HG02798 (cell line): ENCODE measurements at regions not wholly inside any gene's neighbourhood (a gene's known extent, or its start where the extent isn't known, plus 50 kb on each side); places are given as distances from the start of the nearest gene placed in this dataset.

Experiments
- ATAC-seq: cut with Tn5 transposase; IDR thresholded peaks from one replicate; pipeline ENCODE4 v1.9.1; 2021; ENCODE audit warnings: mild to moderate bottlenecking; ENCODE audit not compliant: unreplicated experiment, poor library complexity

DNA sequence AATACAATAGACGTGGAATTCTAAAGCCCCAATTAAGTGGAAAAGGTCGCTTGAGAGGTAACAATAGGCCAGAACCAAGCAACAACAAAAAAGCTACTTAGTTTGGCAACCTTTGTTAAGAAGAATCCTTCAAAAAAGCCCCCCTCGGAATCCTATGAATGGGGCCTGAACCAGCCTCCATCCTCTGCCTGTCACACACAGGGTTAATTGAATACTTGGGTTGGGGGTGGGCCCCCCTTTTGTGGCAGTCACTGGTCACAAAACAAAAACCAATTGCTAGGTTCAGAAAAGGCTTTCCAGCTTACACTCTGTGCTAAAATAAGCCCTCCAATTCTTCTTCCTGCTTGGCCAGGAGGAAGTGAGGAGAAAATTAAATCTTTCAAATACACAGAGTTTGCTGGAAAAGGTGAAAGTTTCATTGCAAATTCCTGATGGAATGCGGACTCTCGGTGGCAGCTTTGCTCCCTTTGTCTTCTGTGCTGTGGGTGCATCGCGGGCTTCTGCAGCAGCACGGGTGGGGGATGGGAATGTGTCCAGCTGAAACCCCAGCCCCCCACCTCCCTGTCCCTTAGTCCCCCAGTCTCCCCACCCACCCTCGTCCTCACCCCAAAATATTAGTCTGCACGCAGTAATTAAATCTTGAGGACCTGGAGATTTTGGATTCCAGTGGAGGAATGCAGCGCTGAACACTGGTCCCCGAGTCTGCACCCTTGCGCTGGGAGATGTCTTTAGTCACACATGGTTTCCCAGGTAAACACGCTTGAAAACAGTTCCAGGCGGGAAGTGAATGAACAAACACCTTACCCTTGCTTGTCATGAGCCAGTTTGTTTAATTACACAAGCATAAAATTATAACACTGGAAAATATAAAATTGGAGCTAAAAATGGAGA lies 254.3 kb downstream of the SOX11 start:
- no peak for ATAC-seq

DNA sequence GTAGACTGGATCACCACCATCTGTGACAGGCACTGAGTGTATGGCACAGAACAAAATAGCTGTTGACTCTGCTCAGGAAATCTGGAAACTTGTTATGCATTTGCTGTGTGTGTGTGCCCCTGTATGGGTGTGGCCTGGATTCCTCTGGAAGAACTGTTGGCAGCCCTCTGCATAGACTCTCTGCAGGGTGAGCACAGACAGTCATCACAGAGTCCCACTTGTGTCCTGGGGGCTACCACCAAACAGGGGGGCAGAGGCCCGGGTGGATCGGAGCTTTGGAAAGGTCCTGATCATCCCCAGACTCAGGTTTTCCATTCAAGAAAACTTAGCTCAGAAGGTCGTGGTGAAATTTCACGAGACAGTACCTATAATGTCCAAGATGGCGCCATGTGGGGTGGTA lies 258.6 kb downstream of the SOX11 start:
- no peak for ATAC-seq

DNA sequence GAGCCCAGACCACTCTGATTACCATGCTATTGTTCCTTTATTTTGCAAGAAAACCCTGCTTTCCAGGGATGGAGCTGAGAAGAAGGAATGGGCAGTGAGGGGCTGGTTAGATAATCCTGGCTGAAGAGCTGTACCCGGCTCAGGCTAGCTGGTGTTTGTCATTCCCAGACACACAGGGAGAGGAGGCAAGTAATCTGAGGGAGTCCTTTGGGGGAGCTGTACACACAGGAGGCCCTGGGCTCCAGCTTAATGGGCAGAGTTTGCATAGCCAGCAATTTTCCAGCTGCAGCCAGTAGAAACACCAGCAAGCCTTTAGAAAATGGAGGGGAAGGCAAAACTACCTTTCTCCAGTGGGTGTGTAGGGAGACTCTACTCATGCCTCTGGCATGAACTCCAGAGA lies 259.3 kb downstream of the SOX11 start:
- no peak for ATAC-seq

DNA sequence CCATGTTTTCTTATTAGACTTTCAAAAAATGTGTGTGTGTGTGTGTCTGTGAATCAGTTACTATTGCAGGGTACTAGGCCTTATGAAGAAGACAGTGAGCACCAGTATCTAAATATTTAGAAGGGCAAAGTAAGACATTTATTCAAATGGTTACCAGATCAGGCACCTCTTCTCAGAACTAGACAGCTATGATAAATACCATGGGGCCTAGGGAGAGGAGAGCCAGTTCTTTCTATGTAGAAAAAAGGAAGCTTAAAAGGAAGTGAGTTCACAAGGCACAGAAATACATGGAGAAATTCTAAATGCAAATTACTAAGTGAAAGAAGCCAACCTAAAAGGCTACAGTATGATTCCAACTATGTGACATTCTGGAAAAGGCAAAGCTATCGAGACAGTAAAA lies 261.3 kb downstream of the SOX11 start:
- no peak for ATAC-seq

DNA sequence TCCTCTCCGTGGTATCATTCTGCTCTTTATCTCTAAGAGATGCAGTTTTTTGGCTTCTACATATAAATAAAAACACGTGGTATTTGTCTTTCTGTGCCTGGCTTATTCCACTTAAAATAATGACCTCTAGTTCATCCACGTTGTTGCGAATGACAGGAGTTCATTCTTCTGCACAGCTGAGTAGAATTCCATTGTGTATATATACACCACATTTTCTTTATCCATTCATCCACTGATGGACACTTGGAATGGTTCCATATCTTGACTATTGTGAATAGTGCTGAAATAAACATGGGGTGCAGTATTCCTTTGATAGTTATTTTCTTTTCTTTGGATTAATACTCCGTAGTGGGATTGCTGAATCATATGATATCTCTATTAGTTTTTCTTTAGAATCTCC lies 262.3 kb downstream of the SOX11 start:
- no peak for ATAC-seq

DNA sequence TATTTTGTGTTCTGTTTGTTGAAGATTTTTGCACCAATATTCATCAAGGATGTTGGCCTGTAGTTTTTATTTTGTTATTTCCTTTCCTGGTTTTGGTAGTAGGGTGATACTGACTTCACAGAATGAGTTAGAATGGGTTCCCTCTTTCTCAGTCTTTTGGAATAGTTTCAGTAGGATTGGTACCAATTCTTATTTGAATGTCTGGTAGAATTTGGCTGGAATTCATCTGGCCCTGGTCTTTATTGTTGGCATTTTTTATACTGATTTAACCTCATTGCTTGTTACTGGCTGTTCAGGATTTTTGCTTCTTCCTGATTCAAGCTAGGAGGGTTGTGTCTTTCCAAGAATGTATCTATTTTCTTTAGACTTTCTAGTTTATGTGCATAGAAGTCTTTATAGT lies 263.7 kb downstream of the SOX11 start:
- ATAC-seq, result no peak

DNA sequence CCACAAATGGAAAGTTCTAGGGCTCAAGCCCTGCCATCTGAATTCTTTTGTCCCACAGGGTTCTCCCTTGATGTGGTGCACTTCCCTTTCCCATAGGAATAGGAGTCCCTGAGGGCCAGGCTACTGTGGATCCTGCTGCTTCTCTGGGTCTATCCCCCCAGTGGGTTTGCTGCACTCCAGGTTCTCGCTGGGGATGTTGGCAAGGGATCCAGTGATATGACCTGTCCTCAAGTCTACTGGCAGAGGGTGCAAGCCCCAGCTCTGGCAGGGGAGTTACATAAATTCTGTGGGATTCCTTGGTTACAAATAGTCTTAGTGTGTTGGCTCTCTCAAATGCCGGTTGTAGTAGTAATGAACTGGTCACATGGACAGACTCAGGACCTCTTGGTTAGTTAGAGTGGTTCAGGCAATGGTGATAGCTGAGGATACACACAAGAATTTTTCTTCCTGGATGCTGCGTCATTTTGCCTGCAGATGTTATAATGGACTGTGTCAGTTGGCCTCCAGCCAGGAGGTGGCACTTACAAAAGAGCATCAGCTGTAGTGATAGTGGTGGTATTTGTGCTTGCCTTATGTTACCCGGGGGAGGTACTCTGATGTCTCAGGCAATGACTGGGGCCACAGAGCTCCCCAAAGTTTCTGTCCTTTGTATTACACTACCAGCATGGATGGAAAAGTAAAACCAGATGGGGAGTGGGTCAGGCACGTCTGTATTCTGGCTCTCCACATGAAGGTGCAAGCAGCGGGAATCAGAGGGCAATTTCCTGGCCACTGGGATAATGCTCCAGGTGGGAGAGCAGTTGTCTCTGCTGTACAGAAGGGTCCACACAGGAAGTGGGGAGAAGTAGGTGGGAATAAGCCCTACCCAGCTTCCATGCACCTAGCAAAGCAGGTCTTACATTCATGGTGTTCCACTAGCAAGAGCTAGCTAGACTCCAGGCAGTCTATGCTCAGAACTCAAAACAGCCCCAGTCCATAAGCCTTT lies 267.9 kb downstream of the SOX11 start:
- no peak for ATAC-seq

DNA sequence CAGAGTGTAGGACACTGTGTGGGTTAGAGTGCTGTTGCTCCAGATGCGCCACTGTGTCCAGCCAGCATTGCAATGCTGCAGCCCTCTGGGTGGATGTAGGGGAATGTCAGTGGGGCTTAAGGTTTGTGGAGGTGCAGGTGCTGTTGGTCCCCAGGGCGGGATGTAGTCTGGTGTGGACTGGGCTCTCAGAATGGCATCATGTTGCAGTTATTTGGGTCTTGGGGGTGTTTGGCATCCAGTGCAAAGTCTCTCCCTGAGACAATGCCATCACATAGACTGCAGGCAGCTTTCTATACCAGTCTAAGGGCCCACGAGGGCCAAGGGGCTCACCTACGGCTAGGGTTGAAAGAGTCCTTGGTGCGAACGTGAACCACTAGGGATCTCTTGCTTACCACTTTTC lies 275.3 kb downstream of the SOX11 start:
- no peak for ATAC-seq

DNA sequence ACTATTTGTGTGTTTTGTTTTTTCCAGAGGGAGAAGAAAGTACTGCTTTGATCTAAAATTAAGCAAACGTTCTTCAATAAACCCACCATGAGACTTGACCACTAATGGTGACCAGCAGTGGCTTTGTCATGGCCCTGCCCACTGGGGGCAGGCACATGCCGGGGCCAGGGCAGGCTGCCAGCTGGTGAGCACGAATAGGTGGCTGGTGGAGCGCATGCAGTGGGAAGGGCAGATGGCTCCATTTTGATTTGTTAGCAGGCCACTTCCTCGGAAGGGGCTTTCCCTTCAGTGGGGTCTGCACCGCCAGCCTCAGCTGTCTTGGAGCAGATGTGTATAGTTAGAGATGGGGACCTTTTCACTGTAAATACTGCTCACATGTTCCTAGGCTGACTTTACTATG lies 277.1 kb downstream of the SOX11 start:
- no peak for ATAC-seq

DNA sequence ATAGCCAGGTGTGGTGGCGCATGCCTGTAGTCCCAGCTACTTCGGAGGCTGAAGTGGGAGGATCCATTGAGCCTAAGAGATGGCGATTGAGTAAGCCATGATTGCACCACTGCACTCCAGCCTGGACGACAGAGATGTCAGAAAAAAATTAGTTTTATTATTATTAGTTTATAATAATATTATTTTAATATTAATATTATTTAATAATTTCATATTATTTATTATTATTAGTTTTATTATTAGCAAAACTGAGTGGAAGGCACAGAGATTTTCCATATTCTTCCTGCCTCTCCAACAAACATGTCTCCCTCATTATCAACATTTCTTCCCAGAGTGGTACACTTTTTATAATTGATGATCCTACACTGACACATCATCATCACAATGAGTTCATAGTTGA lies 278.2 kb downstream of the SOX11 start:
- no peak for ATAC-seq

DNA sequence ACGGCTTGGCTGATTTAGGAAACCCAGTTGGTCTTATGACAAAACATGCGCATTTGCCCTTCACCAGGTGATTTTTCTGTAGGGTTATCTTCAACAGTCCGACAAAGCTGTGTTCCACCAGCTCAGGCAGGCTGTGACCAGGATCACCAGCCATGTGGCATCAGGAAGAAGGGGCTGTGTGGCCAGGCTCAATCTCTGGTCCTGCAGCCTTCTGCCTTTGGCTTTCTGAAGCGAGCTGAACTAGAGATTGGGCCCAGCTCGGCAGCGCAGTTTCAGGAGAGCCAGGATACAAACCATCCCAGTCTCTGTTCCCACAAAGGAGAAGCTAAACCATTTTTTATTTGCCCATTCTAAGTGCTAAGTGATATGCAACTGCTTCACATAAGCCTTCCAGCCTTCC lies 282.3 kb downstream of the SOX11 start:
- no peak for ATAC-seq

DNA sequence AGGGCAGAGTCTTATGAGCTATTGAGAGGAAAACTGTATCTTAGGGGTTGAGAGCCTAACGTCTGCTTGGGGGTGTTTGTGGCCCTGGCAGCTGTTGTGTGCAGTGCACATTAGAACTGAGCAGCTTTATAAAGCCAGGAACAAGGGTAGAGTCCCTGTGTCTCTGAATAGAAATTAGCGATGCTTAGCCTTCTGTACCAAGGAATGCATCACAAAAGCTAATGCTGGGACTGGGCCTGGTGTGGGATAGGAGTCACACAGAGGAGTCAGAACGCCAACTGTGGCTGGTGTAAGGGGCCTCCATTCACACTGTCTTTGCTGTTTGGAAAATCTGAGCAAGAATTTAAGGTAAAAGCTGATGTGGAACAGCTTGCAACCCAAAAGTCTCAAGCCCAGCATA lies 283.2 kb downstream of the SOX11 start:
- no peak for ATAC-seq

DNA sequence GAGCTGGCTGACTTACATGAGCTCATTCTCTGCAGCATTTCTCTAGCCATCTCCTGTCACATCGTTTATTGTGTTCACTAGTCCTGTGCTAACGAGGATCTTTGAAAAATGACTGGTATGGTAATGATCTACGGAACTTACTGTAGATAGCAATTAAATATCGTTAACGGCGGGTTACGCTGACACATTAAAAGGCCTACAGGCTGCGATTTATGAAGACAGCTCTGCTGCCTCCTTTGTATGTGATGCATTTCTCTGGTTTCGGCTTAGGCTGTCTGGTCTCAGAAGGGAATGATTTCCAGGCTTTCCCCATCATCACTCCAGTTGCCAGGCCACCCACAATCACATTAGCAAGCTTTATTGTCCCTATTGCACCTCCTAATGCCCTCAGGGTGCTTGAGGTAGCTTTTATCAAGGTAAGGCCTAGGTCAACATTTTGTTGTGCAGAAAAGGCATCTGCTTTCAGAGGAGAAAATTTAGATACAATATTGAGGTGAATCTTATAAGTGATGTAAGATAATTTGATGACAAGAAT lies 284.4 kb downstream of the SOX11 start:
- no peak for ATAC-seq

DNA sequence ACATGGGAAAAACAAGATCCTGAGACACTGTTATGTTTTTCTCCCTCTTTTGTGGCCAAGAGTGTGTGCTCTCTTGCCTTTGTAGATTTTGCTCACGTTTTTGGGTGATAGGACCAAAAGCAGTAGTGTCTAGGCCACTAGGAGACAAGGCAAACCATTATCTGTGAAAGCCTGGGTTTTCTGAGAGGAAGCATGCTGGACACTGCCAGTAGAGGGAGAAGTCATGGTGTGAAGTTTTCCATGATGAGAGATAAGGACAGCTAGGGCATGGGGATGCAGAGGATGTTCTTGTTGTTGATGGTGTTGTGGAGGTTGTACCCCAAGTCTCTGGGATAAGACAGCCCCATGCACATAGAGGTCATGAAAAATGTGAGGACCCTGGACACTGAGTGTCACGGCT lies 285.3 kb downstream of the SOX11 start:
- ATAC-seq, result no peak

DNA sequence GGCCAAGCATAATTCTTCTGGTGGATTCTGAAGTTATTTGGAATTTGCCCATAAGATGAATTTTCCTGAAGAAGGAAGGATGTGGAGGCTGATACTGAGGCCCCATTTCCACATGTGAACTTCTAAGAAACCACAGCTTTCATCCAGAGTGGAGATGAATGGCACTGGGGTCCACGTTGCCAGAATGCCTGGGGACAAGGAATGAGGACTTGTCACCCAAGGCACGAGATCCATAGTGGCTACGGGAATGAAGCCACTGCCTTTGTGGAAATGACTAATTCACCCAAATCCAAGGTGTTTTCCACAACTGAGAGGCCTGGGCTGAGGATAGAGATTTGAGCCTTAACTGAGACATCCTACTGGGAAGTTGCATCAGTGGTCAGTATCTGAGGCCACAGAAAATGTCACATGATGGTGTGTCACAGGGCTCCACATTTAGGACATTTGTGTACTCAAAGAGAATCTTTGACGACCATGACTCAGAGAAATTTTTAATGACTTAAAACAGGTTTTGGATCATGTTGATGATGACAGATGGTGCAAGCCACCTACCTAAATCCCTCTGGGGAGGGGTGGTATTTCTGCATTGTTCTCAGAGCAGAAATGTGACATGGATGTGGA lies 286.1 kb downstream of the SOX11 start:
- no peak for ATAC-seq

DNA sequence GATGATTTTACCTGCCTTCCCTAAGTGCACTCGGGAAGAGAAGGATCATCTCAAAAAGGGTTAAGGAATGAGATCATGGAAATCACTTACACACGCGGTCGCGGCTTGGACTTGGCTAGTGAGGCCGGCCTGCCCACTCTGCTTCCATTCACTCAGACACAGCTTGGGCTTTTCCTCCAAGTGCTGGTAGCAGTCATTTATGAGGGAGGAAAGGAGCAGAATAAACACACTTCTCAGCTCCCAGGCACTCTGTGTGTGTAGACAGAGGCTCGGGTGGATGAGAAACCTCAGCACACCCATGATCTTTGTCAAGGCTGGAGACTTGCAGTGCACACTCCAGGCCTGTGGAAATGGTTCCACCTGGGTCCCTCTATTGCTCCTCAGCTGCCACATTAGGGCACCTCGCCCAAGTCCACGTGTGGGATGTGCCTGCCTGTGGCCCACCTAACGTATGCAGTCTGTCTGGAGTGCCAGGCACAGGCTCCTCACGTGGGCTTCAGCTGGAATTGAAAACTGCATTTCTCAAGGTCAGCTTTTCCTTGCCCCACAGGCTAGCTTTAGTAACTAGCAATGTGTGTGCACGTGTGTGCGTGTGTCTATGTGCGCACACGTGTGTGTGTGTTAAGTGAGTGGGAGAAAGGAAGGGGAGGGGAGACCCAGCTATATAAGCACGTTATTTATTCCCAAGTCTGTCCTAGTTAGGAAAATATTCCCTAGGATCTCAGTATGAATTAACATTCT lies 288.4 kb downstream of the SOX11 start:
- no peak for ATAC-seq

DNA sequence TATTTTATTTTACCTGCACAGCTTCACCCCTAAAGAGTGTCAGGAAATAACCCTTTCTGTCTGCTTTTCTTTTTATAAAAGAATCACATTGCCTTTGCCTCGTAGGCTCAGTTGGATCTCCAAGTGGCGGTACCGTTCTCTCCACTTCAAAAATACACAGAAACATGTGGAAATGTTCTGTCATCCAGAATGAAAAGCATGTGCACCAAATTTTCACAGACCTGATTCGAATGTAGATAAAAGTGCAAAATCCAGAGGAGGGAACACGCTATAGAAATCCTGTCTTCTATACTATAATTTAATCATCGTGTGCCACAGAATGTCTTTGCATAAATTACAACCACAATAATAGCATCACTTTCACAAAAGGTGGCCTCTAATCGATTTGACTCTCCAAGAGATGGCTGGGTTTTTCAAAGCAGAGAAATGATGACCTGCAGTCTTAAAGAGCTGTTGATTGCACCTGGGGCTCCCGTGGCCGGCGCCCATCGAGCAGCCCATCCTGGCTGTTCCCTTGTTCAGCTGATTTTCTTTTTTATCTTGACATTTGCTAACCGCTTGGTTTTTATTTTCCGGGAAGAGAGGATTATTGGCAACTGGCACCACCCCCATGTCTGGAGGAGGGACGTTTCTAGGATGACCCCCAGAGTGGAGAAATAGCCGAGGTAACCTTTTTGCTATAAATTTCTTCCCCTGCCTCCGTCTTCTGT lies 290.2 kb downstream of the SOX11 start:
- no peak for ATAC-seq

DNA sequence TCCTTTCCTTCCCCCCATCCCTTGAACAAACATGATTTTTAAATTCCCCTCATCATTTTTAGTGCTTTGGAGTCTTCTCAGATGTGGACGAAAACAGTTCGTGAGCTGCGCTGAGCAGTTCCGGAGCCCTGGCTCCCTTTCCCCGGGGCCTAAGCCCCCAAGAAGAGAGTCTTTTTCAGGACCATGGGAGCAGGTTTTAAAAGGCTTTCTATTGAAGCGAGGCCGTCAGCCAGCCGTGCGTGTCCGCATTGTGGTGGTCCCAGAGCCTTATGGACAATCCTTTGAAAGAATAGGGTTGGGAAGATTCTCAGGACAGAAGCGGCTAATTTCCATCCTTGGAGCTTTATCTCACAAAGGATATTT lies 290.7 kb downstream of the SOX11 start:
- no peak for ATAC-seq

DNA sequence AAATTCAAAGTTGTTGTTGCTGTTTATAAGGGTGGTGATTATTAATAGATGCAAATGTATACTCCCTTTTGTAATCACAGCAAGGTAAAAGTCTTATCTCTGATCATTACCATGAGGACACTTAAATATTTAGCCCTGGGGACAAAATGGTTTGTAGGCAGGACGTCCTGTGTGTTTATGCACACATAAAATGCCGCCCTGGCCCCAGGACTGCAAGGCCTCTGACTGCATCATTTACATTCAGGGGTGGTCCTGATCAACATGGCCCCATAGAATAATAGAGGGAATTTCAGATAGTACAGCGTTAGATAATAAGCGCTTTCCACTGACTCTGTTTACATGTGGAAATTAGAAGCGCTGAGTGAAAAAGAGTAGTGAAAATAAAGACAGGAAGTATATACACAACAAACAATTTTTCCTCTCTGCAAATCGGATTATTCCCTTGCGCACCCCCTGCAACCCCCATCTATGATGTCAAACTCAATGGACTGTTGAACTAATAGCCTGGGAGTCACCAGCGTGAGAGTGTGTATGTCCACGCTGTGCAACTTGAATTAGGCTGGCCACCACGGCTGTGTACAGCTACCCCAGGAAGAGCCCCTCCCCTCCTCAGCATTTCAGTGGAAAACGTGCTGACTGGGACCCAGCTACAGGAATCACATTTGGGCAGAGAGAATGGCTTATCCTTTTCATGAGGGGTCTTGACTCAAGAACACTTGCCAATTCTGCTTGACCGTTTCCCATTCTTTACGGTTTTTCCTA lies 291.5 kb downstream of the SOX11 start:
- ATAC-seq, result no peak
